ENCODE measurements at regions not wholly inside any gene's neighbourhood (a gene's known extent, or its start where the extent isn't known, plus 50 kb on each side); places are given as distances from the start of the nearest gene placed in this dataset.

DNA sequence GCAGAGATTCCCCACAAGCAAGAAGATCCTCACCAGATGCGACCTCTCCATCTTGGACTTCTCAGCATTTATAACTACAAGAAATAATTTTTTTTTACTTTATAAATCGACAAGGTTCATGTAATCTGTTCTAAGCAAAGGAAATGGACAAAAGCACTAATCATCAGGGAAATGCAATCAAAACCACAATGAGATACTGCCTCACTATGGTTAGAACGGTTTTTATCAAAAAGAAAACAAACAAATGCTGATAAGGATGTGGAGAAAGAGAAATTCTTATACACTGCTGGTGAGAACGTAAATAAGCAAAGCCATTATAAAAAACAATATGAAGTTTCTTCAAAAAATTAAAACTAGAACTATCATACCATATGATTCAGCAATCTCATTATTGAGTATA lies 1382.6 kb downstream of the ARAP2 start:
- Histone ChIP-seq H3T11ph (ENCODE audit: low read length) (no peak overlapping the region), H3K27ac (ENCODE audit: insufficient read length, low read depth, low read length) (no peak overlapping the region), H2AFZ (ENCODE audit: low read length) (no peak overlapping the region), H2BK15ac (ENCODE audit: low read depth, low read length) (no peak overlapping the region), H4K91ac (ENCODE audit: insufficient read length, low read depth, low read length) (no peak overlapping the region), H3K79me1 (ENCODE audit: insufficient read depth, low read depth, low read length, poor library complexity, severe bottlenecking) (no peaks in the 10 kb centered on the region), H2AK5ac (ENCODE audit: insufficient read length, low read length) (no peak overlapping the region), H3K14ac (ENCODE audit: insufficient read depth, low read length) (no peak overlapping the region), H4K8ac (replicated peaks; ENCODE audit: insufficient read length, low read depth, low read length) (no peak overlapping the region), H4K5ac (ENCODE audit: insufficient read length, low read depth, low read length) (no peak overlapping the region), H2BK5ac (ENCODE audit: insufficient read length, low read length) (no peak overlapping the region), H3K56ac (ENCODE audit: insufficient read length, low read depth, low read length) (no peak overlapping the region), H3K27me3 (ENCODE audit: insufficient read depth, low read length) (no peaks in the 10 kb centered on the region), H4K20me1 (ENCODE audit: control insufficient read depth, insufficient read depth, insufficient read length) (no peaks in the 10 kb centered on the region), H3K79me2 (ENCODE audit: insufficient read depth, low read length) (no peaks in the 10 kb centered on the region), H3K18ac (ENCODE audit: insufficient read length, low read depth, low read length) (no peak overlapping the region), H3K23me2 (ENCODE audit: insufficient read length, low read depth, low read length, poor library complexity, severe bottlenecking) (no peaks in the 10 kb centered on the region), H2BK20ac (ENCODE audit: low read depth, low read length, poor library complexity, severe bottlenecking) (no peak overlapping the region), H2BK12ac (ENCODE audit: insufficient read length, low read depth, low read length) (no peak overlapping the region), H3K4me2 (ENCODE audit: insufficient read depth, insufficient read length, low read length) (no peak overlapping the region), H3K23ac (ENCODE audit: insufficient read length, low read depth, low read length) (no peak overlapping the region), H2BK120ac (ENCODE audit: low read depth, low read length, poor library complexity, severe bottlenecking) (no peak overlapping the region), H3K9ac (ENCODE audit: extremely low read depth, insufficient read length, low read length) (no peak overlapping the region), H3K4ac (ENCODE audit: low read depth, low read length) (no peak overlapping the region), H3K4me1 (ENCODE audit: insufficient read depth, low read length) (no peaks in the 10 kb centered on the region), H3K9me3 (ENCODE audit: control insufficient read depth, low read depth, low read length) (no peaks in the 10 kb centered on the region)
- H3K27ac Mint-ChIP-seq, result no peak overlapping the region
- no peaks in the 10 kb centered on the region for H3K36me3 Mint-ChIP-seq (ENCODE audit: insufficient read depth in 1 of 3, low read depth in 3 of 3)
- TF ChIP-seq, protein P1, sequence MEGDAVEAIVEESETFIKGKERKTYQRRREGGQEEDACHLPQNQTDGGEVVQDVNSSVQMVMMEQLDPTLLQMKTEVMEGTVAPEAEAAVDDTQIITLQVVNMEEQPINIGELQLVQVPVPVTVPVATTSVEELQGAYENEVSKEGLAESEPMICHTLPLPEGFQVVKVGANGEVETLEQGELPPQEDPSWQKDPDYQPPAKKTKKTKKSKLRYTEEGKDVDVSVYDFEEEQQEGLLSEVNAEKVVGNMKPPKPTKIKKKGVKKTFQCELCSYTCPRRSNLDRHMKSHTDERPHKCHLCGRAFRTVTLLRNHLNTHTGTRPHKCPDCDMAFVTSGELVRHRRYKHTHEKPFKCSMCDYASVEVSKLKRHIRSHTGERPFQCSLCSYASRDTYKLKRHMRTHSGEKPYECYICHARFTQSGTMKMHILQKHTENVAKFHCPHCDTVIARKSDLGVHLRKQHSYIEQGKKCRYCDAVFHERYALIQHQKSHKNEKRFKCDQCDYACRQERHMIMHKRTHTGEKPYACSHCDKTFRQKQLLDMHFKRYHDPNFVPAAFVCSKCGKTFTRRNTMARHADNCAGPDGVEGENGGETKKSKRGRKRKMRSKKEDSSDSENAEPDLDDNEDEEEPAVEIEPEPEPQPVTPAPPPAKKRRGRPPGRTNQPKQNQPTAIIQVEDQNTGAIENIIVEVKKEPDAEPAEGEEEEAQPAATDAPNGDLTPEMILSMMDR (conservative IDR thresholded peaks at IDR 0.05), result no peak
- DNase-seq, result no peak
- no peaks in the 10 kb centered on the region for H3K4me1 Mint-ChIP-seq
- no peak overlapping the region for H3K4me3 Mint-ChIP-seq
- H3K27me3 Mint-ChIP-seq (ENCODE audit: low read depth), result no peaks in the 10 kb centered on the region
- no CpG with 5 or more reads among the region's 4 CpGs for WGBS (ENCODE audit: extremely low coverage, insufficient read length, low lambda C conversion rate)
- no peaks in the 10 kb centered on the region for H3K9me3 Mint-ChIP-seq

Data from H9 (cell line).